ENCODE measurements at regions not wholly inside any gene's neighbourhood (a gene's known extent, or its start where the extent isn't known, plus 50 kb on each side); places are given as distances from the start of the nearest gene placed in this dataset.

DNA sequence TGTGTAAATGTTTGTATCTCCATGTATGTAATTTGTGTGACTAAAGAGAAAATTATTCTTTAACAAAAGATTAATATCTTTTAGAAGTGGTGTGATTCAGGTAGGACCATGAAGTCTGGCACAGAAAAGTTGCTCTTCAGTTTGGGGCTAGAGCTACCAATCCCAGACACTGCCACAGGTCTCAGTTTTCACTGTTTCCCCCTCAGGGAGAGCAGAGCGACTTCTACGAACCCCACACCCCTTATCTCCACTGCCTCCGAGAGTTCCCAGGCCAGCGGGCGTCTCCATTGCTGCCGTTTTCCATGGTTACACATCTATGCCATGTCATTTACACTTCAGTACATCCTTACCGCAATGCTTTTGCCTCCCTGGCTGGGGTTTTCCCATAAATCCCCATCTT lies 93.0 kb upstream of the SMYD2 start:
- Histone ChIP-seq H3K36me3 (no peaks in the 10 kb centered on the region), H3K9me3 (no peaks in the 10 kb centered on the region), H3K4me3 (no peak overlapping the region), H3K4me1 (no peaks in the 10 kb centered on the region), H3K9ac (ENCODE audit: low read depth in 2 of 2, low read length in 2 of 2) (no peak overlapping the region), H3K27ac (no peak overlapping the region), H3K27me3 (peaks cover 27% of the 10 kb centered on the region)
- no peak for DNase-seq
- no peak for TF ChIP-seq CTCF (IDR thresholded peaks at IDR 0.05)
- intact Hi-C loops (cut with DNase I) = no loop called here

- no peak for DNase-seq
- intact Hi-C loops (cut with DNase I) = no loop called here
- H3K9ac ChIP-seq (ENCODE audit: low read depth in 2 of 2, low read length in 2 of 2) = no peak overlapping the region
- peaks cover 27% of the 10 kb centered on the region for H3K27me3 ChIP-seq
- no peak overlapping the region for H3K4me3 ChIP-seq
- H3K9me3 ChIP-seq = no peaks in the 10 kb centered on the region
- no peak for TF ChIP-seq CTCF (IDR thresholded peaks at IDR 0.05)
- no peaks in the 10 kb centered on the region for H3K4me1 ChIP-seq
- H3K27ac ChIP-seq = no peak overlapping the region
- no peaks in the 10 kb centered on the region for H3K36me3 ChIP-seq
Measured at GRCh38 chr1:214188835-214189234, 92.1 kb upstream of the SMYD2 start.

- H3K27ac ChIP-seq = no peak overlapping the region
- H3K36me3 ChIP-seq = no peaks in the 10 kb centered on the region
- intact Hi-C loops (cut with DNase I) = no loop called here
- H3K9ac ChIP-seq (ENCODE audit: low read depth in 2 of 2, low read length in 2 of 2) = no peak overlapping the region
- DNase-seq = no peak
- no peak for TF ChIP-seq CTCF (IDR thresholded peaks at IDR 0.05)
- H3K4me1 ChIP-seq = no peaks in the 10 kb centered on the region
- no peak overlapping the region for H3K4me3 ChIP-seq
- peaks cover 4% of the 10 kb centered on the region for H3K27me3 ChIP-seq
- H3K9me3 ChIP-seq = no peaks in the 10 kb centered on the region
Measured at GRCh38 chr1:214192825-214193643, 87.9 kb upstream of the SMYD2 start.

- intact Hi-C loops (cut with DNase I) = no loop called here
- H3K4me3 ChIP-seq = no peak overlapping the region
- no peak for TF ChIP-seq CTCF (IDR thresholded peaks at IDR 0.05)
- no peak for DNase-seq
- no peaks in the 10 kb centered on the region for H3K9me3 ChIP-seq
- no peak overlapping the region for H3K27ac ChIP-seq
- no peaks in the 10 kb centered on the region for H3K36me3 ChIP-seq
- no peak overlapping the region for H3K9ac ChIP-seq (ENCODE audit: low read depth in 2 of 2, low read length in 2 of 2)
- H3K27me3 ChIP-seq = no peaks in the 10 kb centered on the region
- H3K4me1 ChIP-seq = no peaks in the 10 kb centered on the region
Measured at GRCh38 chr1:214193691-214194090, 87.3 kb upstream of the SMYD2 start.

- no peak overlapping the region for H3K4me3 ChIP-seq
- H3K27me3 ChIP-seq = no peaks in the 10 kb centered on the region
- TF ChIP-seq CTCF (IDR thresholded peaks at IDR 0.05) = no peak
- intact Hi-C loops (cut with DNase I) = no loop called here
- no peak overlapping the region for H3K9ac ChIP-seq (ENCODE audit: low read depth in 2 of 2, low read length in 2 of 2)
- no peaks in the 10 kb centered on the region for H3K9me3 ChIP-seq
- no peaks in the 10 kb centered on the region for H3K4me1 ChIP-seq
- no peaks in the 10 kb centered on the region for H3K36me3 ChIP-seq
- H3K27ac ChIP-seq = no peak overlapping the region
- no peak for DNase-seq
Measured at GRCh38 chr1:214198571-214198970, 82.4 kb upstream of the SMYD2 start.
